NCI-H345 treated with DMSO at 0.1 percent for 48 hours (cell line): ENCODE measurements at regions not wholly inside any gene's neighbourhood (a gene's known extent, or its start where the extent isn't known, plus 50 kb on each side); places are given as distances from the start of the nearest gene placed in this dataset.

Experiments
- DNase-seq: peaks from one replicate; lab custom pipeline; 2025; ENCODE audit not compliant: unreplicated experiment; lab: John Stamatoyannopoulos, UW

GRCh38 chr5:18807256-18808149, 1173.2 kb downstream of the TAF11L14 start:
- no peak for DNase-seq

DNA sequence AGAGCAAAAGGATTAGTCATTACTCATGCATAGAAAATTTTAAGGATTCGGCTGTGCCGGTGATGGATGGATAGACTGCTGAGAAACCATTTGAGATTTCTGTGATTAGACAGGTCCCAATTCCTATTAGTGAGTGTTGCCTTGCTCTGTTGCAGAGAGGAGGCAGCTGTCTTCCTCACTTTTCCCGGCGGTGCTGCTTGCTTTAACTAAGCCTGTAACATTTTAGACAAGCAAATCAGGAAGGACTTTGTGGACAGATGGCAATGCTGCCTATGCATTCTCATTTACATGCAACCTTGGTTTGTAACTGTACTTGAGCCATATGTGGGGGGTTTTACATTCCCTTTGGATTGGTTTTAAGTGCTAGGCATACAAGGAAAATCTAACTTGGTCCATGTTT, 1176.3 kb downstream of the CDH18 start:
- no peak for DNase-seq

GRCh38 chr5:18828351-18828750, 1159.6 kb downstream of the CDH18 start:
- DNase-seq: no peak

- no peak for DNase-seq
These were observed 1158.5 kb downstream of the CDH18 start for GRCh38 chr5:18829539-18829938.

GRCh38 chr5:18850216-18850615, 1137.8 kb downstream of the CDH18 start:
- no peak for DNase-seq

DNA sequence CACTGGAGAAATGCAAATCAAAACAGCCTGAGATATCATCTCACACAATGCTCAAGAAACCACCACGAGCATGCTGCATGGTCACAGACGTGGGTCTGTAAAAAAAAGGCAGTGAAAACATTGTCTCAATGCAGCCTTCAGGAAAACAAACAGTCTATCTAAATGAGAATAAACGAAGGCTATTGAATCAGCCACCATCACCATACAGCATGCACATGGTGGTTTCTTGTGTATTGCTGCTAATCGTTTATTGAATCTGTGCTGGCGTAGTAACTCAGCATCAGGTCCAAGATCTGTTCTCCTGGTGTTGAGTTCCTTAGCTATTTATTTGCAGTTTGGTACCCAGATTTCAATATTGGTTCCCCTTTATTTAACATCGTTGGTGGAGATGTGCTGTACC, 1115.0 kb downstream of the CDH18 start:
- no peak for DNase-seq

- no peak for DNase-seq
These were observed 1111.4 kb downstream of the CDH18 start for GRCh38 chr5:18876565-18876964.

- no peak for DNase-seq
These were observed 1106.4 kb downstream of the CDH18 start for GRCh38 chr5:18881615-18882014.

GRCh38 chr5:18882154-18882553, 1105.8 kb downstream of the CDH18 start:
- peak; percentile 48 for DNase-seq

- DNase-seq: no peak
These were observed 1099.2 kb downstream of the CDH18 start for GRCh38 chr5:18888821-18889220.

DNA sequence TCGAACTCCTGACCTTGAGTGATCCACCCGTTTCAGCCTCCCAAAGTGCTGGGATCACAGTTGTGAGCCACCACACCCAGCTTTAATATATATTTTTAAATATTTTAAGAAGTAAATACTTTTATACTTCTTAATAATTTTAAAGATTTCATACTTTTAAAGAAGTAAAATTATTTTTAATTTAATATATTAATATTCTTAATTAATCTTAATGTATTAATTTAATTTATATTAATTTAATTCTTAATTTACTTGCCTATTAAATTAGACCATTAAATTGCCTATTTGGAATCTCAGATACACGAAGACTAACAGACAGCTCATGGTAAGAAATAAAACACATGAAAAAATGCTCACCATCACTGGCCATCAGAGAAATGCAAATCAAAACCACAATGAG, 1087.4 kb downstream of the CDH18 start:
- no peak for DNase-seq

DNA sequence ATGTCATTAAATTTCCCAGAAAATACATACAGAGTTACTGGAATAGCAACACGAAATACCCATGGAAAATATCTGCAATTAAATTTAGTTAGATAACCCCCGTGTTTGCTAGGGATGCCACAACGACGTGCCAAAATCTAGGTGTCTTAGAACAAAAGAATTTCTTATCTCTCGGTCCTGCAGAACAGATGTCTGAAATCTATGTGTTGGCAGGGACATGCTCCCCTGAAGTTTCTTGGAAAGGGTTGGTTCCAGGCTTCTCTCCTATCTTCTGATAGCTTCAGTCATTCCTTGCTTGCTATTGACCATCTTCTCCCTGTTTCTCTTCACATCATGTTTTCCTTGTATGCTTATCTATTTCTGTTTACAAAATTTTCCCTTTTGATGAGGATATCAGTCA, 1067.0 kb downstream of the CDH18 start:
- no peak for DNase-seq

GRCh38 chr5:18932081-18932480, 1055.9 kb downstream of the CDH18 start:
- no peak for DNase-seq

GRCh38 chr5:18944771-18945170, 1043.2 kb downstream of the CDH18 start:
- no peak for DNase-seq

DNA sequence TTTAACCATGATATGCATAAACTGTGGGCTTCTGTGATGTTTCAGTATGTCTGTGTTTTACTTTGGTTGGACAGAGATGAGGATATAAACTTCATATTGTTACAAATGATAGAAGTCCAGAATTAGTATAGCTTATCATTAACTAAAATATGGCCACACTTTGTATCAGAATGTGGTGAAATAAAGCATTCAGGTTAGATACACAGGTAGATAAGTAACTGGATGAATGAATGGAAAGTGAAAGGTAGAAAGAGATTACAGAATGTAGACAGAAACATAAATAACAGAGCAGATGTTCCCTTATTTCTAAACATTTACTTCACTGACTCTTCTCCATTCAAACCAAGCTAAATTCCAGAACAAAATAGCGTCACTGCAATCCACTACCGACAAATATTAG, 1033.8 kb downstream of the CDH18 start:
- no peak for DNase-seq

- DNase-seq: no peak
These were observed 1028.5 kb downstream of the CDH18 start for GRCh38 chr5:18959535-18959934.

DNA sequence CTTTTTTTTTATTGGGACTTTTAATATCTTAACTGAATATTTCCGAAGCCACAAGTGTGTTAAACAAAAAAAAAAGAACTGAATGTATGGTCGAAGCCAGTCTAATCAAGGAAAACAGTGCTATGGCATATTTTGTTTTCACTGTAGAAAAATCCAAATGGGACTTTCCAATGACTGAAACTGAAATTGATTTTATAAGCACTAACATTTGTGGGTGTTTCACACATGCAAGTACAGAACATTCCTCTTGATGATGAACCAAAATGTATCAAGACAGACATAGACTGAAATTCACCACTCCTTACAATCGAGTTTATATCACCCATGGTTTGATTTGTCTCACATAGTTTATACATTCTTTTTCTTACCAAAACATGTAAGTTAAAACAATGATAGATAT, 1026.8 kb downstream of the CDH18 start:
- DNase-seq: no peak

- DNase-seq: no peak
These were observed 1022.1 kb downstream of the CDH18 start for GRCh38 chr5:18965893-18966292.

GRCh38 chr5:18967637-18968036, 1020.4 kb downstream of the CDH18 start:
- no peak for DNase-seq

GRCh38 chr5:18968966-18969365, 1019.0 kb downstream of the CDH18 start:
- no peak for DNase-seq

DNA sequence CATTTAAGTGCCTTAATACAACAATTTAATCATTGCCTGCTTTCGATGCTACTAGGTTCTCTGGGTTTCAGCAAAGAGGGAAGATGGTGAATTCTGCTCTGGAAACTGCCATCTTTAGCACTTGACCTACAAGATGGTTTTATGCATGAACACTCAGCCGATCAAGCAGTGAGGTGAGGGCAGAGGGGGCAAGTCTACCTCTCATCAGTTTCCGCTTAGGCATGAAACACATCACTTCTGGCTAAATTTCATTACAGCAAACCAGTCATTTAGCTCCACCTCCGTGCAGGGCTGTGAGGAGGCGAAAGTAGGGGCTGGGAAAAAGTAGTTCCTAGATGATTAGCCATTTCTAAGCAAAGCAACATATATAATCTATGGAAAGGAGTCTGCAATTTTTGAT, 1018.0 kb downstream of the CDH18 start:
- no peak for DNase-seq

DNA sequence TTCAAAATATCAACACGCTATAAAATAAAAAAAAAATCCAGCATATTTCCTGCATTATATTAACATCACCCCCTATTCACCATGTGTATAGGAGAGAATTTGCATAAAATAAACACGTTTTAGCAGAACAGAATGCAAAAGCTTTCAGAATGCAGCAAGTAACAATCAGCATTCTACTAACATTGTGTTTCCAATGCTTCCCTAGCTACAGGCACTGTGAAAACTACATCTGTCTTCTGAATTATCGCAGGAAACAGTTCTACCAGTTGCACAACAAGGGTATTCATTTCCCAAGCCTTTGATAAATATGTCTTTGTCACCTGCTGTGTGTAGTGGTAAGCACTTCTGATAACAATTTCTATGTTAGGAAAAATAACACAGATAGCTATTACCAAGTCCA, 1015.8 kb downstream of the CDH18 start:
- DNase-seq: no peak

DNA sequence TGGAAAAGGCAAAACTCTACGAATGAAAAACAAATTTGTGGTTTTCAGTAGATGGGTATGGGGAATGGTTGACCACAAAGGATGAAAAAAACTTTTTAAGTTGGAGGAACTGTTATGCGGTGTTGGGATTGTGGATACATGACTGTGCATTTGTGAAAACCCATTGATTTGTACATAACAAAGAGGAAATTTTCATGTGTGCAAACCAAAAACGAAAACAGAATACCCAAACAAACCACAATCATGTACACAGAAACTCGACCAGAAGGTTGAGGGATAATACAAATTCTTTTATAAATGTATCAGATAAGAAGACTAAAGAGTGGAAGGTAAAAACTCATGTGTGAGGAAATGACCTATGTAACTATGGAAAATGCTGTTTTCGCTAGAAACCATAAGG, 1012.4 kb downstream of the CDH18 start:
- DNase-seq: no peak
